ENCODE measurements at regions not wholly inside any gene's neighbourhood (a gene's known extent, or its start where the extent isn't known, plus 50 kb on each side); places are given as distances from the start of the nearest gene placed in this dataset.

- no peak for DNase-seq
- Histone ChIP-seq H3K4me1 (replicated peaks in 1 of 2) (no peaks in the 10 kb centered on the region), H3K36me3 (replicated peaks in 1 of 2) (no peaks in the 10 kb centered on the region), H3K9me3 (replicated peaks in 1 of 3) (no peaks in the 10 kb centered on the region), H3K4me3 (no peak overlapping the region), H3K27ac (no peak overlapping the region), H3K27me3 (no peaks in the 10 kb centered on the region)
- TF ChIP-seq POLR2A (IDR thresholded peaks at IDR 0.05), result no peak
- TF ChIP-seq CTCF (IDR thresholded peaks at IDR 0.05), result no peak
- WGBS, 4 donors, result 63 to 87% (median 83%) methylated on average over 2 of the region's 2 CpGs
- intact Hi-C loops (cut with DNase I), result no loop called here
Observed at GRCh38 chr4:12902735-12903134, 581.4 kb downstream of the RAB28 start.

GRCh38 chr4:12897954-12898353, 586.2 kb downstream of the RAB28 start:
- no peaks in the 10 kb centered on the region for H3K36me3 ChIP-seq (replicated peaks in 1 of 2)
- H3K9me3 ChIP-seq (replicated peaks in 1 of 3), result no peaks in the 10 kb centered on the region
- no peaks in the 10 kb centered on the region for H3K4me1 ChIP-seq (replicated peaks in 1 of 2)
- DNase-seq, result no peak
- H3K4me3 ChIP-seq, result no peak overlapping the region
- 75 to 80% (median 79%) methylated on average over 4 of the region's 4 CpGs for WGBS, 4 donors
- no peaks in the 10 kb centered on the region for H3K27me3 ChIP-seq
- TF ChIP-seq CTCF (IDR thresholded peaks at IDR 0.05), result no peak
- H3K27ac ChIP-seq, result no peak overlapping the region
- intact Hi-C loops (cut with DNase I), result no loop called here

GRCh38 chr4:12894062-12894461, 590.1 kb downstream of the RAB28 start:
- intact Hi-C loops (cut with DNase I), result no loop called here
- TF ChIP-seq CTCF (IDR thresholded peaks at IDR 0.05) (no peak), POLR2A (IDR thresholded peaks at IDR 0.05) (no peak)
- no peak overlapping the region for H3K27ac ChIP-seq
- WGBS, 4 donors, result 89 to 100% (median 91%) methylated on average over 1 of the region's 1 CpG
- no peaks in the 10 kb centered on the region for H3K4me1 ChIP-seq (replicated peaks in 1 of 2)
- no peak for DNase-seq
- no peaks in the 10 kb centered on the region for H3K9me3 ChIP-seq (replicated peaks in 1 of 3)
- H3K27me3 ChIP-seq, result no peaks in the 10 kb centered on the region
- no peak overlapping the region for H3K4me3 ChIP-seq
- no peaks in the 10 kb centered on the region for H3K36me3 ChIP-seq (replicated peaks in 1 of 2)

DNA sequence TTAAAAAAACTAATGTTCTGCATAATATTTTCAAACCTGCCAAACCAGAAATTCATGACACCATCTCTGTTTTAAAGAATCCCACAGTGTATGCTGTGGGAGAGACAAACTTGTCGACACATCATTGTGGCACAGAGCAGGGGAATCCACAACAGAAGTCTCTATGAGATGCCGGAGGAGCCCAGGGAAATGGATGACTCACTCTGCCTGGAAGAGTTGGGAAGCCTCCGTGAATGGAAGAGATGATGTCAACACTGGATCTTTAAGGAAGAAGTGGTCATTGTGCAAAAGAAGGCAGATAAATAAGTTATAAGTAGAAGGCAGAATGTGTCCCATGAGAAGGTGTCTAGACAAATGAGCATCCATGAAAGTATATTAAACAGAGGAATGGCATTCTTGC, 595.1 kb downstream of the RAB28 start:
- Histone ChIP-seq H3K4me1 (replicated peaks in 1 of 2) (no peaks in the 10 kb centered on the region), H3K4me3 (no peak overlapping the region), H3K27me3 (no peaks in the 10 kb centered on the region), H3K9me3 (replicated peaks in 1 of 3) (no peaks in the 10 kb centered on the region), H3K36me3 (replicated peaks in 1 of 2) (no peaks in the 10 kb centered on the region), H3K27ac (no peak overlapping the region)
- intact Hi-C loops (cut with DNase I), result no loop called here
- WGBS, 4 donors, result 52 to 63% (median 60%) methylated on average over 3 of the region's 3 CpGs
- DNase-seq, result no peak
- TF ChIP-seq CTCF (IDR thresholded peaks at IDR 0.05) (no peak), POLR2A (IDR thresholded peaks at IDR 0.05) (no peak)
